Esophagus mucosa (tissue), 1 donor: ENCODE measurements at regions not wholly inside any gene's neighbourhood (a gene's known extent, or its start where the extent isn't known, plus 50 kb on each side); places are given as distances from the start of the nearest gene placed in this dataset.

Experiments
- ATAC-seq: fragments of 200-7000 bp; cut with Tn5 transposase; one replicate; pipeline ENCODE4 v1.9.1; 2020
- donor health status: DM: yes; HTN: yes; CAD: no.

DNA sequence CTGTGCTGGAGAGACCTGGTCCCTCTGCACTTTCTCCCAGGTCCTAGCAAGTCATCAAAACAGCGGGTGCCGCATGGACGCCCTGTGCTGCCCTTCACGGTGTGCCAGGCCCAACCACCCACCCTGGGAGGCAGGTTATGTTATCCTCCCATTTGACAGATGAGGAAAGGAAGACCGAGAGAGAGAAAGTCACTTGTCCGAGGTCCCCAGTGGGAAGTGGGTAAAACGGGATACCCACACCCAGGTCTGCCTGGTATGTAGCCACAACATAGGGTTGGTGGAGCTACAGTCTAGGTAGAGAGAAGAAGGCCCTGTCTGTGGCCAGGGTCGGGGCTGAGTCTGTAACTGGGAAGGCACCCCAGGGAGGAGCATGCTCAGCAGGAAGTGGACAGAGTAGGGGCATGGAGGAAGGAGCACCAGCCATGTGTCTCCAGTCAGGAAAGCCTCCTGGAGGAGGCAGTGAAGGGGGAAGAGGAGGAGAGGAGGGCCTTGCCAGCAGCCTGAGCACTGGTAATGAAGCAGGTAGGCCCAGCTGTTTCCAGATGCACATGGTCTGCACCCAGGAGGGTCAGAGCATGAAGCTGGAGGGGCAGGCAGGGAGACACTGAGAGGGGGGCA is 98.4 kb downstream of the ZFP36L2 start:
- ATAC-seq, result no peak

DNA sequence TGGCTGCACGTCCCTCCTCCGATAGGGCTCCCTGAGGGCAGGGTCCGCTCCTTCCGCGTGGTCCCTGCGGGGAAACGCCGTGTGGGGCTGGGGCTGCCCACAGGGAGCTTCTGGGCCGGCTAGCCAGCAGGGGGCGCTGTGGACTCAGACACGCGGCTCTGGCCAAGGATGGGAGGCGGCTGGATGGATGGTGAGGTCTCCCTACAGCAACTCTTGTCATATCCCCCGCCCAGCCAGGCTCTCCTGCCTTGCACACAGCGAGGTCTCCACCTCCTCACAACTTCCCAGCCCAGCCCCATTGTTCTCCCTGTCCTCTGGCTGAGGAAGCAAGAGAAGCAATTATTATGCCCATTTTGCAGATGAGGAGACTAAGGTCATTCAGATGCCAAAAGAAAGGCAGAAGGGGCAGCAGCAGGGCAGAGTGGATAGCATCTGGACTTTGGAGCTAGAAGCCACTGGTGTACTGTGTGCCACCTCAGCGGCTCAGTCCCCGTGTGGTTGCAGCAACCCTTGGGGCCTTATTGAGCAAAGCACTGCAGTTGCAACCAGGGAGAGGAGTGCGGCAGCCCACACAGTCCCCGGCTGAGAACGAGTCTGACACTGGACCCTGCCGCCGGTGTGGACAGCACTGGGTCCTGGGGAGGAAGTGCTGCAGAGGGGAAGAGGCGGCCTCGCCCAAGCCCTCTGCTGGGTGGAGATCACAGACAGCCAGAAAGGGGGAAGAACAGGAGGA is 99.0 kb downstream of the ZFP36L2 start:
- ATAC-seq, result peak; percentile 23

DNA sequence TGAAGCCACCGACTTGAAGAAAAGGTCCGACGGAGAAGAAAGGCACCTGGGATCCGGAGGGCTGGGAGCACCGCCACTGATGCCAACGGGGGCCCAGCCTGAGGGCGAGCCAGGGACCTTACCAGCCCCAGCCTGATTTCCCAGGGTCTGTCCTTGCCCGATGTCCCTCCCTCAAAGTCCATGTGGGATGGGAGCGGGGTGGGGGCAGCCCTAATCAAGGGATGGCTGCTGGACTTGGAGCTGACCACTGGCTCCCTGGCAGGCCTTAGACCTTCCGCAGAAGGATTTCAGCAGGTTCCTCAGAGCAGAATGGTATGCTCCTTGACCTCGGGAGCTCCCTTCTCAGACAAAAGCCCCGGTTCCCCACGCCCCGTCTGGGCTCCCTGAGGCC is 99.6 kb downstream of the ZFP36L2 start:
- no peak for ATAC-seq

DNA sequence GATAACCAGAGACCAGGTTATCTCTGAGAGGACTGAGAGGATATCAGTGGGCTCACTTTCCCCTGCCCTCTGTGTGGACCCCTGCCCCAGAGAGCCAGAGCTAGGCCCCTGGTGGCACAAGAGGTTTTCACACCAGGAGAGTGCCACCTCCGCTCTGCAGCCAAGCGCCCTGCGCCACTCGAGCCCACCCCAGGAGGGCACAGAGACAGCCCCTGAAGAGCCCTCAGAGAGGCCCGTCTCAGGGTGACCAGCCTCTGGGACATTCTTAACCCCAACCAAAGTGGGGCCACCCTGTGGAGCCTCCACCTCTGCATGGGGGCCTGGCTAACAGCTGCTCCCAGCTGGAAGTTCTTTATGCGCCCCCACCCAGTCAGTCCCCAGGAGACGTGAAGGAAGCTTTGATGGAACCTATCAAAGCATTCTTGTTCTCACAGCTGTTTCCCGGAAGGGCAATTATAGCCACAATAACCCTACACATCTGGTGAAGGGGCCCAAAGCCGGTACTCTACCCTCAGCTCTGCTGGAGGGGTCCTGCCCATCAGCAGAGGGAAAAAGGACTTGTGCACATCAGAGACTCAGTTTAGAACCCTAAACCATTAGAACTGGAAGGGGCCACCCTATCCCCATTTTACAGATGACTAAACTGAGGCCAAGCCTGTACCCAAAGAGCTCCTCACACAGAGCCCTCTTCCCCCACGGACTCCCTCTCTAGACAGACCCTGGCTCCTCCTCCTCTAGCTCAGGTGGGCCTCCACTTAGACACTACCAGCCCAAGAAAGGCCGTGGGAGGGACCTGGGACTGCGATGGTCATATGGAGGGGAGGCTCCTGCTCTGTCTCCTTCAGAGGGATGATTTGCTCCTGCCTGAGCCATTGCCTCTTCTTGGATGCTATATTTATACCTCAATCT is 101.1 kb downstream of the ZFP36L2 start:
- ATAC-seq, result no peak

DNA sequence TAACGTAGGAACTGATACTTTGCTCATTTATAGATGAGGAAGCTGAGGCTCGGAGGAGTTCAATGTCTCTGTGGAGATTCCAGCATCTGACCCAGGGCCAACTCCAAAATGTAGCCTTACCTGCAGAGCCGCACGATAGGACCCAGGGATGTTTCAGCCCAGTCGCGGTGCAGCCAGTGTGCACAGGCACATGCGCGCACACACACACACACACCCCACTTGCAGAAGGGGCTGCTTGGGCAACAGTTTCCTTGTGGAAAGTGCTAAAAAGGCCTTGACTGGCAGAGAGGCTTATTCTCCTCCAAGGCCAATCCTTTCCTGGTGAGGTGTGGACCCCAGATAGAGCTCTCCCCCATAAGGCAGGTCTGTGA is 101.7 kb downstream of the ZFP36L2 start:
- ATAC-seq, result no peak

DNA sequence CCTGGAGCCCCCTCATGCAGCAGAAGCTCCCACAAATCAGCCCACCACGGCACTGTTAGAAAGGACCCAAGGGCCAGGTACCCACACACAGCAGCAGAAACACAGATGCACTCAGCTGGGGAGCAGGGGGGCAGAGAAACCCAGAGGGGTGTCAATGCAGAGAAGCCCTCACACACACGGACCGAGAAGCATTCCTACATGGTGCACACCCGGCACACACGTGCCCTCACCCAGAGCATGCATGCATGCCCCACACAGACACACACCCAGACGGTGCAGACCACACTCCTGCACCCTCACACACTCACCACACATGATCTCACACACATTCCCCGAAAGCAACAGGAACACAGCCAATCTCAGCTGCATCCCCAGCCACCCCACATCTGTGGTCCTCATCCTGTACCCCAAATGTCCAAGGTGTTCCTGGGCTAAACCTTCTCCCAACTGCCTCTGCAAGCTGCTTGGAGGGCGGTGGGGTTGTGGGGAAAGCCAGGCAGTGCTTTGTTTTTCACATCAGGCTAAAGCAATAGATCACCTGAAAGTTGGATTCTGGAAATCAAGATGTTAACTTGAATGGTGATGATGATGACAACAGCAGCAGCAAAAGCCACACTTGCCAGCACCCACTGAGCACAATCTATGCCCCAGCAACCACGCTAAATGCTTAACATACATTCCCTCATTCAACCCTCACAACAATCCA is 102.3 kb downstream of the ZFP36L2 start:
- no peak for ATAC-seq

DNA sequence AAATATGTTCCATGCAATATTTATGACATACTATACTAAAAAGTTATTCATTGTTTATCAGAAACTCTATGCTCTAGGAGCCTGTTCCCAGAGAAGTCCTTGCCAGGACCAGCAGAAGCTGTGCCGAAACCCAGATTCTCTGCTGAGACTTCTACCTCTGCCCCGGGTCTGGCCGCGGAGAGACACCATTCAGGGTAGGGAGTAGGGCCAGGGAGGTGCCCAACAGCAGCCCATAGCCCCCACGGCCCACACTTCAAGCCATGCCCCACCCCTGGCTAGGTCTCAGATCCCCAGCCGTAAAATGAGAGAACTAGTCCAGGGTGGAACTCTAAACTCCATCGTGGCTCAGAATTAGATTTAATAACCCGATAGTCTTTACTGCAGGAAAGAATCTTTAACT is 102.9 kb downstream of the ZFP36L2 start:
- ATAC-seq, result no peak

DNA sequence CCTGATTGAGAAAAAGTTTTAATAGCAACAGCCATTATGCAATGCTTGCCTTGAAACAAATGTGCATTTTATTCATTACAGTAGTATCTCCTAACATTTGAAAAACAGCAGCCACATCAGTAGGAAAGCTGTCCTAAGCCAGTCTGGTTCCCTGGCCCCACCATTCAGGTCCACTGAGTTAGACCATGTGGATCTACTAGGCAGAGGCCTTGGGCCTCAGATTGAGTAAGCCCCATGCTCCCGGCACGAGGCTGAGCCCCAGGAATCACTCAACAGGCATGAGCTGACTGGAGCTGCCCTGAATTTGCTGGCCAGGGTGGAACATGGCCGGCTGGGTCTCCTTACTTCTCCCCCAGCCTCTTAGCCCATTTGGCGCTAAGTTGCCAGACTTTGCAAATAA is 103.4 kb downstream of the ZFP36L2 start:
- ATAC-seq, result no peak

DNA sequence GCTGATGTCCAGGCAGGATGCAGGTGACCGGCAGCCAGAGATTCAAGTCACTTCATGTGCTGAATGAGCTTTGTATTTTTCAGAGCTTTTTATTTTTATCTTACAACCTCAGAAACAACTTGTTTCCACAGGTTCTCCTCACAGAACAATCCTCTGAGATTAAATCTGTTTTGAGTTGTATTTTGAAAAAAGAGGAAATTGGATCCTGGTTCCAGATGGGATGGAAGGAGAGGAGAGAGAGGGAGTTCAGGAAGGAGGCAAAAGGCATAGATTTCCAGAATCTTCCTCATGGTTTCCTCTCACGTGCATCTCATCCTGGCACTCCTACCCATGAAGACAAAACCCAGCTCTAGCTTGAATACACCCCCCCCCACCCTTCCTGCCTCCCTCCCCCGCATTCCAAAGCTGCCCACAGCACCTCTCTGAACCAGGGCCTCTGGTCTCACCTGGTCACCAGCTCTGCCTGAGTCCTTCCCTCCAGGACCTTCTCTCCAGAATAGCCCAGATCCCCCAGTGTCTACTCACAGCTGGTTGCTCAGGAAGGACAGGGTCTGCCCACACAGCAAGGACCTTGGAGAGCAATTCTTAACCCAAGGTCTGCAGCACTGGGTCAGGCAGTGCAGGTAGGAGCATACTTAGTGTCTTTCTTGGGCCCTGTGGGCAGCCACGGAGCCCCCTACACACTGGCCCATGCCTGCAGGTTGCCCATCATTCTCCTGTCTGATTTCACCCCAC is 104.7 kb downstream of the ZFP36L2 start:
- ATAC-seq, result peak; percentile 18

DNA sequence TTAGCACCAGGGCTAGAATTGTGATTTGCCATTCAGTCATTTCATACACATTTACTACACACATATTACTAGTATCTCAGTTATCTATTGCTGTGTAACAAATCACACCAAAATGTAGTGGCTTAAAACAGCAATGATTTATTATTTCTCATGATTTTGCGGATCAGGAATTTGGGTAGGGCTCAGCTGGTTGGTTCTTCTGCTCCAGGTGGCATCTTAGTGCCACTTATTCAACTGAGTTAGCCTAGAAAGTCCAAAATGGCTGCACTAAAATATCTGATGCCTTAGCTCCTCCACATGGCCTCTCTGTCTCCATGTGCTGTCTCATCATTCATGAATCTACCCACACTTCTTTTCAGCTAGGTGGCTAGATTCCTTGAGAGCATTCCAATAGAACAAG is 107.1 kb downstream of the ZFP36L2 start:
- no peak for ATAC-seq

DNA sequence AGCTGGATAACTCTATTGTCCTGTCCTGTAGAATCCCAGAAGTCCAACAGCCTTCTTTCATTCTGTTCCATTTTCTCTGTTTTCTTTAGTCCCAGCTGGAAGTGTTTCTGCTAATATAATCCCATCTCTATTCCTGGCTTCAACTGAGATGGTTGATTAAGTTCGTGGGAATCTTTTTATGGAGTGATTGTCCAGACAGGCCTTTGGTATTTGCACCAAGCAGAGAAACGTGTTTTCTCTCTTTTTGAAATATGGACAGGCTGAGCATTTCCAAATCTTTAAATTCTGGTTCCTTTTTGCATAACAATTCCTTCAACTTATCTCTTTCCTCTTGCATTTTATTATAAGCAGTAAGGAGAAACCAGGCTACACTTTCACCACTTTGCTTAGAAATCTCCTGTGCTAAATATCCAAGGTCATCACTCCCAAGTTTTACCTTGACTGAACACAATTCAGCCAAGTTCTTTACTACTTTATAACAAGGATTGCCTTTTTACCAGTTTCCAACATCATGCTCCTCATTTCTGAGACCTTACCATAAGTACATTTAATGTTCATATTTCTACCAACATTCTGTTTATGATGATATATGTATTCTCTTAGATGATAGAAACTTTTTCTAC is 108.8 kb downstream of the ZFP36L2 start:
- ATAC-seq, result no peak

DNA sequence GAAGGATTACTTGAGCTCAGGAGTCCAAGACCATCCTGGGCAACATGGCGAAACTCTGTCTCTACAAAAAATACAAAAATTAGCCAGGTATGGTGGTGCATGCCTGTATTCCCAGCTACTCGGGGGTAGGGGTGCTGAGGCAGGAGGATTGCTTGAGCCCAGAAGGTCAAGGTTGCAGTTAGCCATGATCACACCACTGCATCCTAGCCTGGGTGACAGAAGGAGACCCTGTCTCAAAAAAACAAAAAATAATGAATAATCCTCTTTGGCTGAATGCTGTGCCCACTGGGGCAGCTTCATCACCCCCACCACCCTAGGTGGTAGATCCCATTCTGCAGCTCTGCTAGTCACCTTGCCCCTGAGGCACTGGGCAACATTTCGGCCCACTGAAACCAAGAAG is 109.4 kb downstream of the ZFP36L2 start:
- no peak for ATAC-seq

DNA sequence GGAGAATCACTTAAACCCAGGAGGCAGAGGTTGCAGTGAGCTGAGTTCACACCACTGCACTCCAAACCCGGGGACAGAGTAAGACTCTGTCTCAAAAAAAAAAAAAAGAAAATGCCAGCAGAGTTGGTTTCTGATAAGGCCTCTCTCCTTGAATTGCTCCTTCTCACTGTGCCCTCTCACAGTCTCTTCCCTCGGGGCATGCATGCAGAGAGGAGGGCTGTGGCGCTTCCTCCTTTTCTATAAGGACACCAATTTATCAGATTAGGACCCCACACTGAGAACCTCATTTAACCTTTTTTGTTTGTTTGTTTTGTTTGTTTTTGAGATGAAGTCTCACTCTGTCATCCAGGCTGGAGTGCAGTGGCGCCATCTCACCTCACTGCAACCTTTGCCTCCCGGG is 110.5 kb downstream of the ZFP36L2 start:
- no peak for ATAC-seq

DNA sequence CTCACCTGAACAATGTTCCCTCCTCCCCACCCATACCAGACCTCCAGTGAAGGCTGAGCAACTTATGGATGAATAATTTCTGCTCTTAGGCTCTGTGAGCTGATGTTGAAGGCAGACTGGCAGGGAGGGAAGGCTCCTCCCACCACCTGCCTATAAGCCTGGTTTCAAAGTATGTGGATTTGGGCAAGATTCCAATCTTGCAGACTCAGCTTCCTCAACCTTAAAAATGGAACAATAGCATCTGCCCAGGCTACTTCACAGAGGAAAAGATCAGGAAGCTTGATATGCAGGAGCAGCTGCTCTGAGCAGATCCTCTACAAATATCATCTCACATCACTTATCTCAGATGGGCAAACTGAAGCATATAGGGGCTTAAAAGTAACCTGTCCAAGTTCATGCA is 112.2 kb downstream of the ZFP36L2 start:
- peak; percentile 63 for ATAC-seq

DNA sequence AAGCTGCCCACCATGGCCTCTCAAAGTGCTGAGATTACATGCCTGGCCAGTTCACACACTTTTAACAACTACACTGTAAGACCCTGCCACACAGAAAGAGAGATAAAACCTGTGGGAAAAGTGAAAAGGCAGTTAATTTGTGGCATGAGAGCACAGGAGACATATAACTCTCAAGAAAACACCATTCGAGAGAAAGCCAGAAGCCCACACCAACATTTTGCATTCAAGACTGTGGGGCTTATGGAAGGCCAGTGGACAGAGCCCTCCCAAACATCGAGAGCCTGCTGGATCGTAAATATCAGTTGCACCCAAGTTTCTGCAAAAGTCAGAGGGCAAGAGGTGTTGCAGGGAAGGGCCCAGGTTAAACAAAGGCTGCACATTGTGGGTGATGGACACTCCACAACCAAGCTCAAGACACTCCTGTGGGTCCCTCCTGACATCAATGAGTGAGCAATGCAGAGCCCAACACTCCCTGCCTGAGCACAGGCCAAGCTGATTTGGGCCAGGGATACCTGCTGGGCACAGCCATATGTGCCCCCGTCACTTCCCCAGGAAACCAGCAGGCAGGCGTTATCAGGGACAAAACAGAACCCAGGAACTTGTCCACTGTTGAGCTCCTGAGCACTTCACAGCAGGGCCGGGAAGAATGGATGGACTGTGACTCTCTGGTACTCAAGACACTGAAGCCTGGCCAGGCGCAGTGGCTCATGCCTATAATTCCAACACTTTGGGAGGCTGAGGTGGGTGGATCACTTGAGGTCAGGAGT is 114.4 kb downstream of the ZFP36L2 start:
- ATAC-seq, result no peak

DNA sequence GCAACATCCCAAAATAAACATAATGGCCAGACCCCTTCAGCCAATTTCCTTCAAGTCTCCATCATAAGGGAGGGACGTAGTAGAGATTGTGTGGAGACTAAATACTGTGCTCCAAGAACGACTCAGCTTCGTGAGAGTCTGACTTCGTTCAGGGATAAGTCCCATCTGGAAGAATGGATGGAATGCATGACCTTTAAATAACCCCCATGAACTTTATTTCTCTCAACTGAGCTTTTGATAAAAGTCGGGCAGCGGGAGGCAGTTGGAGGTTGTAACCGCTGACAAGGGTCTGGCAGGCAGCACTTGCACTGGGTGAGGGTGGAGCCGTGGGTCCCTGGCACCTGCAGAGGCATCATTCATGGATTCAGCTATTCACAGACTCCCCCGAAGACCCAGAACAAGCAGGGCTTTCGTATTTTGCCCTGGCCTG is 115.9 kb downstream of the ZFP36L2 start:
- no peak for ATAC-seq

DNA sequence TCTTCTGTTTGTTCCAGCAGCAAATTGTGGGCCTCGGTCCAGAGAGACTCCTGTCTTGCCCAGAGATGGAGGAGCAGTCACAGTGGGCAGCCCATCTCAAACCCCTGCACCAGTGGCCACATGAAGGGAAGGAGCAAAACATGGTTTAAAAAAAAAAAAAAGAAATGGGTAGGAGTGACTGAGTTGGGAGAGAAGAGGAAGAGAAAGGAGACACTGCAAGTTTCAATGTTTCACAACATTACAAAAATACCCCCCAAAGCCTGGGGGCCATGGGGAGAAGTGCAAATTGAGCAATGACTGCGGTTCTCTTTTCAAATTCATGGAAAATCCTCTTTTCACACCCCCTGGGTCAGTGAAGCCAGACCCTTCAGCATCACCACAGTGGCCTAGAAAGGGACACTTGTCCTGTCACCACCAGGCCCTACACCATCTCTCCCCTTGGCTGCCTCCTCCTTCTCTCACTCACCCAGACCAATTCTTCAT is 117.1 kb downstream of the ZFP36L2 start:
- ATAC-seq, result no peak

DNA sequence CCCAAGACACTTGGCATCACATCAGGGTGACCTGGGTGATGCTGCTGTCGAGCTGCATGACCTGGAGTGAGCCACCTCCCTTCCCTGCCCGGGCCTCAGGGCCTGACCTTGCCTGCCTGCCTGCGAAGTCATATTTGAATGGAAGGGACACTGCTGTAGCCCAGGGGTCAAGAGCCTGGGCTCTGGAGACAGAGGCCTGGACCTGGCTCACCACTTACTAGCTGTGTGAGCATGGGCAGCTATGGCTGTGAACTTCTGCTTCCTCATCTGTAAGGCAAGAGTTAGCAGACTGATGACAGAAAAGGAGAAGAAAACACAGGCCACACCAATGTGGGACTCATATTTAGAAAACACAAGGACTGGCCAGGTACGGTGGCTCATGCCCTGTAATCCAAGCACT is 118.7 kb downstream of the ZFP36L2 start:
- ATAC-seq, result peak; percentile 21

DNA sequence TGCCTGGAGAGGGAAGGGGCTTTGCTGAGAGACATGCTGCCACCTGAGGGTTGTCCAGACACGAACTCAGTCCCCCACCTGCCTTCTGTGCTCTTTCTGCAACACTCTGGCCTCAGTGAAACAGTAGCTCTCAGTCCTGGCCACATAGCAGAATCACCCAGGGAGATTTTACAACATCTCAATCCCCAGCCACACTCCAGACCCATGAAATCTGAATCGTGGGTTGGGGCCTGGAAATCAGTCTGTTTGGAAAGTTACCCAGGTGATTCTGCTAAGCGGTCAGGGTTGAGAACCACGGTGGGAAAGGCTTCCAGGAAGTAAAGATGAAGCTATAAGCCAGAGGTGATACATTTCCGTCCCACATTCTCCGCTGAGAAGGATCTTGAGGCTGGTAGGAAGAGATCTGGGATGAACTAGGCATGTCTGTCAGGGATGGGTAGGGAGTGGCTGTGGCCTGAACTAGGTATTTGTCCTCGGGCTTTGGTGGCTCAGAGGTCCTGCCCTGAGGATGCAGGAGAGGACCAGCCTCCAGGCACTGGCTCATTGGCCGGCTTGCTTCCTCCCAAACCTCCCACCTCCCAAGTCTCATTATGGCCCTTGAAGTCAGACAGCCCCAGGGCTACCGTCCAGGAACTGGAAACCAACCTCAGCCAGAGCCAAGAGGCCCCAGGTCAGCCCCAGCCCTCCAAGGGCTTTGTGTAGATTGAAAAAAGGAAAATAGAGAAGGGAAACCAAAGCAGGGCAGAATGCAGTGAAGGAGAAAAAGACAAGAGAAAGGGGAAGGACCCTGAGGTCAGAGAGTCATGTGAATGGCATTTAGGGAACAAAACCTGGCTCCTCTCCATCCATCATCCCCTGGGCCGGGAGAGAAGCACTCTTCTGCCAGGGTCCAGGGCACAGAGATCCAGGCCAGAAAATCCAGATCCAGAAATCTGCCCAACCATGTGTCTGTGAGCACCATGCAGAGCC is 119.6 kb downstream of the ZFP36L2 start:
- no peak for ATAC-seq
